ENCODE measurements at regions not wholly inside any gene's neighbourhood (a gene's known extent, or its start where the extent isn't known, plus 50 kb on each side); places are given as distances from the start of the nearest gene placed in this dataset.

DNA sequence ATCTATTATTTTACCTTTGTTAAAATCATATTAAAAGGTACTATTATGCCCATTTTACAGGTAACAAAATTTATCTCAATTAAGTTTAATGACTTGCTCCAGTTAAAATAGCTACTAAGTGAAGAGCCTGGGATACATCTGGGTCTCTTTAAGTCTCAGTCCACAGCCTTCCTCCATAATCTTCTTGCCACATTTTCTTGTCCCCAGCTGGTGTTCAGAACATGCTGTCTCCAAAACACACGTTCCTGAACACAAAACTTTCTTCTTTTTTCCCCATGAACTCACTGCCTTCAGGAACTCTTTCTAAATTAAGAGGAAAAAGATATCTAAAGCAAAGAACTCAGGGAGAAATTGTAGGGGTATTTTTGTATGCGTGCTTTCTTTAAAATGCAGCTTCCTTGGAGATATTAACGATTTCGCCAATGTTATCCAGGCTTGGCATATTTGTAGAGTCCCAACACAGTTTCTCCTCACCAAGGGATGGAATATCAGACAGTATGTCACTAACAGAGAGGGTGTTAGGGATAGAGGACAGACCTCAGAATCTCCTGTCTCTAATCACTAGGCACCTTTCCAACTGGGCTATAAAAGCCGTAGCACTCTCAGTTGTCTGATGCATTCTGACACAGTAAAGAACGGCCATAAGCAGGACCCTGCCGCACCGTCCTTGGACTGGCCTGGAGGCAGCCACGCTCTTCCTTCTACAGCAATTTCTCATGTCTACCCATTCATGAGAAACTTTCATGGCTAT, 232.8 kb upstream of the BLID start:
- no peak for DNase-seq (ENCODE audit: low spot score)

DNA sequence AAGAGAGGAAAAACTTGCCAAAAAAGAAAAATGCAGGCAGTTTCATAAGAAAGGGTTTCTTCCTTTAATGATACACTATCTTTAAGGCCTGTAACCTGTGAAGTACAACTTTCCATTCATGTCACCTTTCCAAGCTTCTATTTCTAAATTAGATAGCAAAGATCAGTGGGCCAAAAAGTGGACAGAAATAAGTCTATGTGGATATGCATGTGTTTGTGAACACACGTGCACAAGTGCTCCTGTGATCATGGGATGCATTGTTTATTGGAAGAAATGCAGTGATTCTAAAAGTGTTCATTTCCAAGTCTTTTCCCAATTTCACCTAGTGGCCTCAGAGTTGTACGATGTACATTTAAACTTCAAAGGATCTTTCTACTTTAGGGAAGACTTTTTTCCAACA, 230.0 kb upstream of the BLID start:
- no peak for DNase-seq (ENCODE audit: low spot score)

DNA sequence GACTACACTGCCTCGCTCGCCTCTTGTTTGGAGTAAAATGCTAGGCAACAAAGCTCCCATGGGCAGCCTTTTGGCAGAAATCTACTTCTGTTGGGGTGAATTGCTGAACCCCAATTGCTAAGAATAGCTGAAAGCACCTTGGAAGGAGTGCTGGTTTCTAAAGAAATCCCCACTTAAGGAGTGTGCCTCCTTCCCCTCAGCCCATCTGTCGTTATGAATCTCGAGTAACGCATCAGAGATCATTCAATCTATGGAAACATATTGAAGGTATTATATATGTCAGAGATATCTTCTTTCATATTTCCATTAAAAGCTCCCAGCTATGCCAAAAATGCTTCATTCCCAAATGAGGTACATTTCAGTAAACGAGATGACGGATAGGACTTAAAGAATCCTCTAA, 229.6 kb upstream of the BLID start:
- DNase-seq (ENCODE audit: low spot score) = no peak

DNA sequence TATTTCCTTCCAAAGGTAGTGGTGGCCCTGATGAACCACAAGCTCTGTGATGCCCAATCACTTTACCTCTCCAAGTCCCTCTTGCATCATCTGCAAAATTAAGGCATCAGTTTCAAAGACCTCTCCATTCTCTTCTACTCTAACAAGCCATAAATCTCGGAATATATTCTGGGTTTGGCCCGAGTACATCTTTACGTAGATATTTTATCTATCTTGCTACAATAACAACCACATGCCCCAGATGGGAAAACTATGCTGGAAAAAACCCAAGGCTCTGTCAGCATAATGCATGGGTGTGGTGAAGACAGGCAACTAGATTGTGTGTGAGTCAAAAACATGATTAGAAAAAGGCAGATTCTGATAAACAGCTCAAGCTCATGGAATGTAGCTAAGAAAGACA, 228.2 kb upstream of the BLID start:
- DNase-seq (ENCODE audit: low spot score) = no peak

DNA sequence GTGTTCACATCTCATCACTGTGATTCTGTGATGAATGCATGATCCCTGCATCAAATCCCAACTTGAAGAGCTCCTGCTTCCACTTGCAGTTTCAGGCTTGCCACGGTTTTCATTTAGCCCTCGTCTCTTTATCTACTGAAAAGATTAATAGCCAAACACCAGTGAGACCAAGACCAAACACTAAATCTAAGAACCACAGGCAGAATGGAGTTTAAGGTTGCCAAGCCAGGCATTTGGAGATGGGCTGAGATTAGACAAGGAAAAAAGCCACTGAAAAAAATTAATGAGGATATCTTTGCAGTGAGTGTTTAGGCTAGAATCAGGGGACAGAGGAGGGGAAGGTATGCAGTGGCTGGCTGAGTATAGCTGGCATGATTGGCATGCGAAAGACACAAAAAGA, 227.2 kb upstream of the BLID start:
- DNase-seq (ENCODE audit: low spot score) = no peak

DNA sequence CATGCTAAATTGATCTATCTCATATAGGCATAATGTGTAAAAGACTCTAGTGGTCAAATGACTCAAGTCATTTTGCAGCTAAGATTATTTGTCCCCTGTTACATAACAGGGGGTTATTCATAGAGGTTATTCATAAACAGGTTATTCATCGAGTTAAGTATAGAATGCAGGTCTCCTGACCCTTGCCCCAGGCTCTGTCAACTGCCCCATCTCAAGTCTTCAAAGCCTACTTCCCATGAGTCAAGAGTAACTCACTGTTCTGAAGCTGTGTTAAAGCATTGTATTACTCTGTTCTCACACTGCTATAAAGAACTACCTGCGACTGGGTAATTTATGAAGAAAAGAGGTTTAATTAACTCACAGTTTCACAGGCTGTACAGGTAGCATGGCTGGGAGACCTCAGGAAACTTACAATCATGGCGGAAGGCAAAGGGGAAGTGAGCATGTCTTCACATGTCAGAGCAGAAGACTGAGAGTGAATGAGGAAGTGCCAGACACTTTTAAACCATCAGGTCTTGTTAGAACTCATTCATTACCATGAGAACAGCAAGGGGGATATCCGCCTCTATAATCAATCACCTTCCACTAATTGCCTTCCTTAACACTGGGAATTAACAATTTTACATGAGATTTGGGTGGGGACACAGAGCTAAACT, 226.2 kb upstream of the BLID start:
- DNase-seq (ENCODE audit: low spot score) = no peak

DNA sequence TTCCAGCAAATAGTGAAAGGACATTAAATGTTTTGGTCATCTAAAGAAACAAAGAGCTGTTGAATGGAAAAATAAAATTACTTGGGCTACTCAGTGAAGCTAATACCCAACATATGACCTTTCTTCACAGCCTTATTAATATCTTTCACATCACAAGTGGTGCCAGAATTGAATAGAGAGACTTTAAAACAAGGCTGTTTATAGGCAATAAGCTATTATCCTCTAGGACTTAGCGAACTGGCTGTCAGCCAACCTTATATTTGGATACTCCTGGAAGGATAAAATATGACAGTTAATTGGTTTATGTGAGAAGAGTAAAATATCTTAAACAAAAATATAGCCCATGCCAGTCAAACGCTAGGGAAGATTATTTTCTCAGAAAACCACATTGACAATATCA, 225.5 kb upstream of the BLID start:
- no peak for DNase-seq (ENCODE audit: low spot score)

DNA sequence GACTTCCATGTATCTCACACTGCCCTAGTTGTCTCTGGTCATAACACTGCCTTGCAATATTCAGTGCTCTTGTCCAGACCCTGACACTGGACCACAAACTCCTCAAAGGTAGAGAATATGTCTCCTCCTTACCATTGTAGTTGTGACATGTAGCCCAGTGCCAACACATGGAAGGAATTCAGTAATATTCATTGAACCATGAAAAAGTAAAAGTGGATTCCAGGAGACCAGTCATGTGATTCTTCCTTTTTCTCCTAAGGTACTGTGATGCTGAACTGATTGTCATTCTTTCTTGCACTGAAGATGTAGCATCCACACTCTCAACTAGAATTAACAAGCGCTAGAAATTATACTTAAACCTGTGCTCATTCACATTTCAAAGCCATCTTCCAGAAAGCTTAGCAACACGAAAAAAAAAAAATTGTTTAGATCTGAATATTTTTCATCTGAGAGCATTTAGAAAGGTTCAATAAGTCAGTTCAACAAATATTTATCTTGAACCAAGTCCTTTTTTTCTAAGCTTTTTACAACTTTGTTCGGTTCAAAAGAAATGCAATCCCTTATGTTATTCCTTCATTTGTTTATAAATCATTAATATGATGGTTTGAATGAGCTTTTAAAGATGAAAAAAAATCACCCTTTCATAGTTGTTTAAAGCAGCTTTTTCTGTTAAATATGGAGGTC, 224.7 kb upstream of the BLID start:
- DNase-seq (ENCODE audit: low spot score) = no peak

DNA sequence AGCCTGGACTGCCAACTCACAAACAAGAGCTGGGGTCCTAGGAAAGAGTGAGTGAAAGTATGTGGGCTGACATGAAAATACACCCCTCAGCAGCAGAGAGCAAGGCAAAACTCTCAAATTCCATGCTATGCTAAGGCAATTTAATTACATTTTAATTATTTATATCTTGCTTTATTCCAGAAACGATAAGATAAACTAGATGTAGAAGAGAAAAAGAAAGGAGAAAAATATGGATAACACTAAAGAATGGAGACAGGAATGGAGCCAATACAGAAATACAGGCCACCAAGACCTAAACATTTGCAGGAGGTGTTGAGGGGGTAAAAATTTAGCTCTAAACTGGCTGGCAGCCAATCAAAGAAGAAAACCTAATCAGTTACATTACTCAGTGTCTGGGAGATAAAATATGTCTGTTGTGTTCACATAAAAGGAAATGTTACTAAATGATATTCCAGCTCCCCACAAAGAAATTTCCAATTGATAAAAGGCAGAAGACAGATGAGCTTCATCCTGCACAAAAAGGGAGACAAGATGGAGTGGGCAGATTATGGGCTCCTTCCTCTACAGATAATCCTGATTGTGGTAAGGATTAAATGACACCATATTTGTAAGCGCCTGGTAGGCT, 223.5 kb upstream of the BLID start:
- DNase-seq (ENCODE audit: low spot score) = no peak

DNA sequence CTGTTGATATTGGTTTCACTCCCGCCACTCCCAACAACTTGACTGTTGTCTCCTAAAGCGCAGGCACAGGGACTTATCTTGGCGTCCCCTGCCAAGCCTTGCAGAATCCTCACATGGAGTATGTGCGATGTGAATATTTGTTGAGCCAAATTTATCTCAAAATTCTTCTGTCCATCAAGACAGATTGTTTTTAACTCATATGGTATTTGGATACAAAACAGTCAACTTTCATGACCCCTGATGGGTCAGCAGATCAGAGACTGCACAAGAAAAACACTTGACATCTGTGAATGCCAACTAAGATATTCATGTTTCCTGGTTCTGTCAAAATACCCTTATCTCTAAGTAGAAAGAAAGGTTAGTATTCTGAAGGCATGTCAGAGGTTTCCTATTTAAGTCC, 221.7 kb upstream of the BLID start:
- no peak for DNase-seq (ENCODE audit: low spot score)

DNA sequence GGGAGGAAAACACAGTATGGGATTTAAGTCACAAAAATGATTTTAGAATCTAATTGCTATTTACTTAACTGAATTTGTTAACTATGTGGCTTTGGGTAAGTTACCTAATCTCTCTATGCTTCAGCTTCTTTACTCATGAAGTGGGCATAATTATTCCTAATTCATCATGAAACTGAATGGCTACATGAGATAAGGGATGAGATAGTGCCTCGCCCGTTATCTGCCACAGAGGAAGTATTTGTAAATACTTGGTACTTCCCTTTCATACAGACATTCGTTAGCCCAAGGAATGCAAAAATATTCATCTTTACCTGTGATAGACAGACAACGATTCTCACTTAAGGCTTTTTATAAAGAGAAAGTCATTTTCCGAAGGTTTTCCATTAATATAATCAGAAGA, 221.2 kb upstream of the BLID start:
- no peak for DNase-seq (ENCODE audit: low spot score)

DNA sequence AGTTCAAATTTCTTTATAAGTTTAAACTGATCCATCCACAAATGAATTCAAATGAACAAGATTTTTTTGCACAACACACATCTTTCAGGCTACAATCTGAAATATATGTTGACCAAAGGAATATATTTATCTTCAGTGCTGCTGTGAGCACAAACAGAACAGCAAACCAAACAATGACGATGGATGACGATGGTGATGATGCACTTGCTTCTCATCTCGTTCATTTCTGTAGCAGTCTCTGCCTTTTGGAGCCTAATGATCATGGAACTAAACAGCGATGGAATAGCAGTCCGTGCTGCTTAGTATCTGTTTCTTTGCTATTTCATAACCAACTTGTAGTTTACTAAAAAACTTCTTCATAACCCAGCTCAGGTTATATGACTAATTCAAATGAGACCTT, 220.7 kb upstream of the BLID start:
- no peak for DNase-seq (ENCODE audit: low spot score)

DNA sequence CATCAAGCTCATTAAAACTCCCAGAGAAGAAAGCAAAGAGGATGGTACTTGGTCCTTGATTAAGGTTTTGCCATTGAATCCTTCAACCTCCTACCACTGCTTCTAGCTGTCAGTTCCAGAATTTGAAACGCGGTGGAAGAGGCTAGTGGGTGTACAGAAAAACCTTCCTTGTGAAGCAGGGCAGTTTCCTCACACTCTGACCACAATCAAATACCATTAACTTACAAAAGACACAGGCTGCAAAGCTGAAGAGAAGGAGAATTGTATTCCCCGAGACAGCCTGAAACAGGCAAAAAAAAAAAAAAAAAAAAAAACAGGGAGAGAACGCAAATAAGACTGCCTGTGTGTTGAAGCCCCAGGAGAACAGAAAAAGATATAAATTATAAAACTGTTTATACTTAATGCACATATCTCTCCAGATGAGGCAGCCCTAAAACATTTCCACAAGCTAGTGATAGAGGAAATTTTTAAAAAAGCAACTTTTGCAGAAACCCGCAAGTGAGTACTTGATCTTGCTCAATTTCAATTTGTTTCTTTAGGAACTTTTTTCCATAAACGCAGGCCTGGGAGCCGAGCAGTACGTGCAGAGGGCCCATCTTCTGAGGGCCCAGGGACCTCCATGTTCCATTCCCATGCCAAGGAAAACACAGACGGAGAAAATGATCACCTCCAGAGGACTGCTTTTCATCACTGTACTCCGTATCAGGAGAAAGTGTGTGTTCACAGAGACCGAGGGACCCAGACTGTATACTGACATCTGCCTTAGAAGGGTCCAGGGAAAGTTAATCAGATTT, 218.7 kb upstream of the BLID start:
- DNase-seq (ENCODE audit: low spot score) = no peak

DNA sequence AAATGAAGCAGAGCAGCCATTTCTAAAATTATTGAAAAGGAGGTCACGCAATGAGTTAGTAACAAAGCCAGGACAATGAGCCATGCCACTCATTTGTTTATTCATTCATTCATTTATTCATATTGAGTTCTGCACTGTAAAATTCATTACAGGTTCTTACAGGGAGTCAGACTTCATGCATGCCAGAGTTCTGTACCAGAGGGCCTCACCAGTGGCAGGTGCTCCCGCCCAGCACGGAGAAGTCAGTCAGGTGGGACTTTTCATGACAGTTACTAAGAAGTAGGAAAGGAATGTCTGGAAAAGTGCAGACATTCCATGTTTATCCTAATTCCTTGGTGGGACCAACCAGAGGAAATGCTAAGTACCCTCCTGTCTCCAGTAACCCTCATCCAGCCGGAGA, 217.5 kb upstream of the BLID start:
- no peak for DNase-seq (ENCODE audit: low spot score)

DNA sequence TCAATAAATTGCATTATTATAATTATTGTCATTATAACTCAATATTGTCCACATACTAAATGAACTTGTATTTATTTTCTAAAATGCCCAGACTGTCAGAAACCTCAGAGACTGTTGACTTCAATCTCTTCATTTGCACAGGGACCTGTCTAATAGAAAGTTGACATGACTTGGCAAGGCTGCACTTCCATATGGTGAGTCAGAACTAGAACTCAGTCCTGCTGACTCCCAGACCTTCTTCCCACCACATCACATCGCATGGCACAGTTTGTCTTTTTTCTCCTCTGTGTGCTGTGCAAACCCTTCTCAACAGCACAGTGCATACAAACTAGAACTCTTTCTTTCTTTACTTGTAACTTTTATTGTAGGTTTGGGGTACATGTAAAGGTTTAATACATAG, 215.1 kb upstream of the BLID start:
- DNase-seq (ENCODE audit: low spot score) = no peak

DNA sequence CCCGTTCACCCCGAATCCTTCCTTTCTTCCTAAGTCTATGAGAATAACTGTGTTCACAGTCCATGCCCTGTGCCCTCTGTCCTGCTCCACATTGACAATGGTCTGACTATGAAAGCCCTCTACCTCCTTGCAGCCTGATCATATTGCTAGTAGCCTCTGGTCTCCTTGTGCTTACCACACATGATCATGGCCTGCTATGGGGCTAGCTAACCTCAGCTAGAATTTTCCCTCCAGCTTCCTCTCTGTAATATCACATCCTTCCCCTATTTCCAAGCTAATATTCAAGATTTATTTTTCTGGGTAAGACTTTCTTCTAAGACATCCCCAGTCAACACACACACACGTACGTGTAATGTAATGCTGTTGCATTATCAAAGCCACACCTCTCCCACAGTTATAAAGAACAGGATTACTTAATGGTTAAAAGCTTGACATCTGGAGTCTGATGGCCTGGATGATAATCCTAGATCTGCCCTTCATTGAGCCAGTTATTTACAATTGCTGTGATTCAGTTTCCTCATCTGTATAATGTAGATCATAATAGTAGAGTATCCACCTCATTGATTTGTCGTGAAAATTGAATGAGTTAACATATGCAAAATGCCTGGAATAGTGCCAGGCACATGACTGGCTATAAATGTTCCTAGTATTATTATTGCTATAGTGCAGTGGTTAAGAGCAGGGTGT, 214.4 kb upstream of the BLID start:
- DNase-seq (ENCODE audit: low spot score) = no peak

DNA sequence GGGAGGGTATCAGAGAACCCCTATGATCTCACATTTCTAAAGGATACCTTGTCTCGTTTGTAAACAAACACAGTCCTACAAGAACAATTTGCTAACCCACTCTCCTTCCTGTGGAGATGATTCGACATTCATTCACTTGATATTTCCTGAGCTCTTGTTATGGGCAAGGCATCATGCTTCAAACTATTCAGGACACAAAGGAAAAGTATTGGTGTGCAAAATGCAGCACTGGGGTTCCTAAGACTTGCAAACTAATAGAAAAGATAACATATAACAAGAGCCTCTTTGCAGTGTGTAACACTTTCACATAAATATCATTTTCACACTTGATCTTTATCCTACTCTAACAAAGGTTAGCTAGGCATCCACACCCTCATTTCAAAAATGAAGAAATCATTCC, 211.5 kb upstream of the BLID start:
- no peak for DNase-seq (ENCODE audit: low spot score)

DNA sequence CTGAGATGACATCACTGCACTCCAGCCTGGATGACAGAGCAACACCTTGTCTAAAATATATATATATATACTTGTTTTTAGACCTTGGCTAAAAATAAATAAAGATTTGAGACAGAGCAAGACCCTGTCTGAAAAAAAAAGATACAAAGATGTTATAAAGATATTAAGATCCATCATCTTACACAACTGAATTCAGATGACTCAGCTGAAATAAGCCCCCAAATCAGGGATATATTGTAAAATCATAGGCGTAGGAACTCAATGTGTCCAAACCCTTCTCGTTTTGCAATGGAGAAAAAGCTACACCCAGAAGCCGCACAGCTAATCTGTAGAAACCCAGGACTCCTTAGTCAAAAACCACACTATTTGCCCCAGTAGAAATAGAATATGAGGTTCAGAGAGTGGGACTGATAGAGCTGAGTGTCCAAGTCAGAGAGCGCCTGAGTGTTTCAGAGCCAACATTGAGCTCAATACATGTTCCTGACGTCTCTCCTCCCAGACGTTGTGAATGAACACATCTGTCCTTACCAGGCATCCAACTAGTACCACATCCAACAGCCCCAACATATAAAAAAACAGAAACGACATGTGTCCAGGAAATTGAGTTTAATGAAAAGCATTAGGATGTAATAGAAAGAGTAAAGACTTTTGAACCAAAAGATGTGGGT, 207.9 kb upstream of the BLID start:
- no peak for DNase-seq (ENCODE audit: low spot score)

DNA sequence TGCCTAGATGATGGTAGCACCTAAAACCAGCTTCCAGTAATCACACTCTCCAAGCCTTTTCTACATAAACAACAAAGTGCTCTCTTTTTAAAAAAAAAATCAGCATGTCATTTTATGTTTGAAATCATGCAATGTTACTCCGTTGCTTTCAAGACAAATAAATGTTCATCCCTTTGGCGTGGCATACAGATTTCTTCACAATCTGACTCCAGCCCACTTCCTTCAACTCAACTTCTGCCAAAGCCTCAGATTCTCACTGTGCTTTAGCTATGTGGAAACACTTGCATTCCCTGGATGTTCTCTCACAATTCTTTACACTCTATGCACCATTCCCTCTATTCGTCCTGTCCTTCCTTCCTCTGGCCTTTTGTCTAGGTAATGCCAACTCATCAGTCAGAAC, 206.3 kb upstream of the BLID start:
- no peak for DNase-seq (ENCODE audit: low spot score)

DNA sequence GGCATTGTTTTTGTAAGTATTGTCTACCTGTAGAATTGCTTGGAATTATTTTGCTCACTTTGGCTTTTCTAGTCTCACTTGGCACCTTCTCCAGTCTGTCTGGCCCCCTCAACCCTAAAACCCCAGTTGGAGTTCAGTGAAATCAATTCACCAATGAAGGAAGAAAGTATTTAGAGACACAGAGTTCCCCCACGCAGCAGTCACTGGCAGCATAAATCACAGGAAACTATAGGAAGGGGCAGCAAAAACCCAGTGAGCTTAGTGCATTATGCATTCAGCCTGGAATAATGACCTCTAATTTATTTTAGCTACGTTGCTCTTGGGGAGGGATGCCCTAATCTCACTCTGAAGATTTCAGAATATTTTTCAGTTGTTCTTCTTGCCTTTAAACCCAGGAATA, 204.7 kb upstream of the BLID start:
- DNase-seq (ENCODE audit: low spot score) = no peak
